Panc1 (cell line): ENCODE measurements at regions not wholly inside any gene's neighbourhood (a gene's known extent, or its start where the extent isn't known, plus 50 kb on each side); places are given as distances from the start of the nearest gene placed in this dataset.
"Not testable (repeated sequence)": the region's sequence is repeated elsewhere in the genome, so short reads cannot be mapped to it uniquely, and the experiment has no call there.

Experiments used
- ATAC-seq: fragments of 200-7000 bp; cut with Tn5 transposase; 2 replicates; pipeline ENCODE4 v1.9.1; 2020; ENCODE audit warnings: mild to moderate bottlenecking, moderate library complexity
- BruUV-seq: library from RNA; stranded (reverse); fragments of 400-500 nt; replicated peaks from 2 replicates; lab custom pipeline; 2021; lab: Mats Ljungman, UMichigan
- CTCF ChIA-PET: fragments of 300-600 bp; sonication (Branson Sonifier 250); formaldehyde crosslinking; loops from one replicate; lab custom pipeline; 2022; ENCODE audit warnings: antibody characterized with exemption; lab: Charles Lee
- POLR2A ChIA-PET: fragments of 300-600 bp; sonication (Branson Sonifier 250); formaldehyde crosslinking; loops from one replicate; lab custom pipeline; 2022; ENCODE audit warnings: antibody characterized with exemption; lab: Charles Lee
- DNase-seq: peaks from one replicate; pipeline ENCODE4 v3.0.0-alpha.2; 2010; ENCODE audit warnings: low read depth, low spot score
- H3K27ac ChIP-seq: 2 replicates; pipeline ENCODE4 v1.5.1; 2011; ENCODE audit warnings: mild to moderate bottlenecking, low read length, inconsistent platforms
- H3K27me3 ChIP-seq: fragments of 200-500 bp; sonication (Bioruptor generic); 2 replicates; pipeline ENCODE4 v1.6.0; 2014; ENCODE audit warnings: low read length, inconsistent platforms; ENCODE audit not compliant: control insufficient read depth, insufficient read depth
- H3K36me3 ChIP-seq: fragments of 200-500 bp; sonication (Bioruptor generic); 2 replicates; pipeline ENCODE4 v1.5.1; 2014; ENCODE audit warnings: inconsistent platforms, mild to moderate bottlenecking, low read length, moderate library complexity; ENCODE audit not compliant: control insufficient read depth, insufficient read depth
- H3K4me1 ChIP-seq: 2 replicates; pipeline ENCODE4 v1.5.1; 2011; ENCODE audit warnings: inconsistent platforms, mild to moderate bottlenecking, low read length, moderate library complexity; ENCODE audit not compliant: control insufficient read depth, insufficient read depth
- H3K4me3 ChIP-seq, 2 experiments: 2 replicates each; pipeline ENCODE4 v1.5.1; 2011 to 2012; ENCODE audit warnings: low read depth in 2 of 2, low read length in 2 of 2, mild to moderate bottlenecking in 2 of 2, inconsistent platforms in 1 of 2, moderate library complexity in 1 of 2
- H3K9me3 ChIP-seq: fragments of 200-500 bp; sonication (Bioruptor generic); 2 replicates; pipeline ENCODE4 v1.5.1; 2014; ENCODE audit warnings: low read depth, mild to moderate bottlenecking, inconsistent platforms, low read length, moderate library complexity; ENCODE audit not compliant: control insufficient read depth, insufficient read depth
- POLR2AphosphoS5 ChIP-seq: IDR thresholded peaks from 2 replicates; pipeline ENCODE4 v1.6.1; 2012; ENCODE audit warnings: mild to moderate bottlenecking, low read depth, low read length, moderate library complexity
- SIN3A ChIP-seq: IDR thresholded peaks from 2 replicates; pipeline ENCODE4 v1.6.1; 2012; ENCODE audit warnings: low read depth, mild to moderate bottlenecking, low read length, moderate library complexity, borderline replicate concordance; ENCODE audit not compliant: insufficient read depth
- TCF7L2 ChIP-seq: IDR thresholded peaks from 2 replicates; pipeline ENCODE4 v1.6.1; 2011; ENCODE audit warnings: mild to moderate bottlenecking, low read depth, low read length, inconsistent platforms
- in situ Hi-C: cut with HindIII; loops from 2 replicates; pipeline ENCODE4 v1.10.0; 2016; ENCODE audit warnings: low sequenced_read_pairs, low pct_unique_long_range_greater_than_20kb
- intact Hi-C: fragments of 100-400 bp; cut with micrococcal nuclease; formaldehyde crosslinking; loops from one replicate; pipeline ENCODE4 v1.10.0; 2022; ENCODE audit not compliant: unreplicated experiment
- TF ChIP-seq, protein P1 (sequence below): fragments of 450-650 bp; IDR thresholded peaks from 2 replicates; pipeline ENCODE4 v1.5.1; 2017; ENCODE audit warnings: mild to moderate bottlenecking
- TF ChIP-seq, protein P2 (sequence below), 2 experiments: IDR thresholded peaks; 2 replicates each; pipeline ENCODE4 v1.6.1; 2011 to 2012; ENCODE audit warnings: low read depth in 2 of 2, control low read depth in 1 of 2, low read length in 1 of 2, mild to moderate bottlenecking in 1 of 2, moderate library complexity in 1 of 2; ENCODE audit not compliant: insufficient read depth in 1 of 2

DNA sequence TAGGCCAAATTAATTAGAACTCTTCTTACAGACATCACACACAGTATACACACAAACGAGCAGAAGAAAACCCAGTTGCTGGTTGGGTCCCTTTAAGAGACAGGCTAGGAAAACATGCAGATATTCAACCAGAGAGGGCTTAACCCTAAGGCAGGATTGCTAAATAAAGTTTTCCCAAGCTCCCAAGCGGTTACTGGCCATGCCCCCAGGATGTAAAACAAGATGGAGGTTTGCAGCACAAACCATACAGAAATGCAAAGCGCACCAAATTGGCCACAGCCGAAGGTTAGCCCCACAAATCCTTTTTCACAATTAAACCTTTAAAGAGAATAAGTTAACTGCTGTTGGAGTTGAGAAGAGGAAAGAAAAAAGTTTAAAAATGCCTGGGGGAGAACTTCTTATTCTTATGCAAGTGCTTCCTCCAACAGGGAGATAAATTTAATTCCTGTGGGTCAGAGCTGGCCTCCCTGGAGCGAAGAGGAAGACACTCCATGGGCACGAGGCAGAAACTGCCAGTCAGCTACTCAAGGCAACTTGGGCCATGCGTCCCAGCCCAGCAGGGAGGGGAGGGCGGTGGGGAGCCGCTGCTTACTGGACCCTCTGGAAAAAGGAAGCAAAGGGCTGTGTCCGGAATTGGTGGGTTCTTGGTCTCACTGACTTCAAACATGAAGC, 167.6 kb upstream of the ARSJ start:
- no peaks in the 10 kb centered on the region for H3K9me3 ChIP-seq
- H3K4me3 ChIP-seq = no peak overlapping the region
- ChIA-PET POLR2A (no interaction called here), CTCF (no interaction called here)
- TF ChIP-seq POLR2AphosphoS5 (no peak), TCF7L2 (no peak), SIN3A (no peak)
- TF ChIP-seq, protein P1, sequence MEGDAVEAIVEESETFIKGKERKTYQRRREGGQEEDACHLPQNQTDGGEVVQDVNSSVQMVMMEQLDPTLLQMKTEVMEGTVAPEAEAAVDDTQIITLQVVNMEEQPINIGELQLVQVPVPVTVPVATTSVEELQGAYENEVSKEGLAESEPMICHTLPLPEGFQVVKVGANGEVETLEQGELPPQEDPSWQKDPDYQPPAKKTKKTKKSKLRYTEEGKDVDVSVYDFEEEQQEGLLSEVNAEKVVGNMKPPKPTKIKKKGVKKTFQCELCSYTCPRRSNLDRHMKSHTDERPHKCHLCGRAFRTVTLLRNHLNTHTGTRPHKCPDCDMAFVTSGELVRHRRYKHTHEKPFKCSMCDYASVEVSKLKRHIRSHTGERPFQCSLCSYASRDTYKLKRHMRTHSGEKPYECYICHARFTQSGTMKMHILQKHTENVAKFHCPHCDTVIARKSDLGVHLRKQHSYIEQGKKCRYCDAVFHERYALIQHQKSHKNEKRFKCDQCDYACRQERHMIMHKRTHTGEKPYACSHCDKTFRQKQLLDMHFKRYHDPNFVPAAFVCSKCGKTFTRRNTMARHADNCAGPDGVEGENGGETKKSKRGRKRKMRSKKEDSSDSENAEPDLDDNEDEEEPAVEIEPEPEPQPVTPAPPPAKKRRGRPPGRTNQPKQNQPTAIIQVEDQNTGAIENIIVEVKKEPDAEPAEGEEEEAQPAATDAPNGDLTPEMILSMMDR = no peak
- TF ChIP-seq, protein P2, sequence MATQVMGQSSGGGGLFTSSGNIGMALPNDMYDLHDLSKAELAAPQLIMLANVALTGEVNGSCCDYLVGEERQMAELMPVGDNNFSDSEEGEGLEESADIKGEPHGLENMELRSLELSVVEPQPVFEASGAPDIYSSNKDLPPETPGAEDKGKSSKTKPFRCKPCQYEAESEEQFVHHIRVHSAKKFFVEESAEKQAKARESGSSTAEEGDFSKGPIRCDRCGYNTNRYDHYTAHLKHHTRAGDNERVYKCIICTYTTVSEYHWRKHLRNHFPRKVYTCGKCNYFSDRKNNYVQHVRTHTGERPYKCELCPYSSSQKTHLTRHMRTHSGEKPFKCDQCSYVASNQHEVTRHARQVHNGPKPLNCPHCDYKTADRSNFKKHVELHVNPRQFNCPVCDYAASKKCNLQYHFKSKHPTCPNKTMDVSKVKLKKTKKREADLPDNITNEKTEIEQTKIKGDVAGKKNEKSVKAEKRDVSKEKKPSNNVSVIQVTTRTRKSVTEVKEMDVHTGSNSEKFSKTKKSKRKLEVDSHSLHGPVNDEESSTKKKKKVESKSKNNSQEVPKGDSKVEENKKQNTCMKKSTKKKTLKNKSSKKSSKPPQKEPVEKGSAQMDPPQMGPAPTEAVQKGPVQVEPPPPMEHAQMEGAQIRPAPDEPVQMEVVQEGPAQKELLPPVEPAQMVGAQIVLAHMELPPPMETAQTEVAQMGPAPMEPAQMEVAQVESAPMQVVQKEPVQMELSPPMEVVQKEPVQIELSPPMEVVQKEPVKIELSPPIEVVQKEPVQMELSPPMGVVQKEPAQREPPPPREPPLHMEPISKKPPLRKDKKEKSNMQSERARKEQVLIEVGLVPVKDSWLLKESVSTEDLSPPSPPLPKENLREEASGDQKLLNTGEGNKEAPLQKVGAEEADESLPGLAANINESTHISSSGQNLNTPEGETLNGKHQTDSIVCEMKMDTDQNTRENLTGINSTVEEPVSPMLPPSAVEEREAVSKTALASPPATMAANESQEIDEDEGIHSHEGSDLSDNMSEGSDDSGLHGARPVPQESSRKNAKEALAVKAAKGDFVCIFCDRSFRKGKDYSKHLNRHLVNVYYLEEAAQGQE (IDR thresholded peaks at IDR 0.05; ENCODE audit: insufficient read depth in 1 of 2, low read depth in 2 of 2, low read length in 1 of 2) = no peak
- no peaks in the 10 kb centered on the region for H3K4me1 ChIP-seq
- H3K27ac ChIP-seq = no peak overlapping the region
- ATAC-seq (no peak), DNase-seq (no peak)
- no peaks in the 10 kb centered on the region for H3K27me3 ChIP-seq
- in situ Hi-C loops (no loop called here), intact Hi-C loops (no loop called here)
- no peaks in the 10 kb centered on the region for H3K36me3 ChIP-seq
- no TSS peak for BruUV-seq

DNA sequence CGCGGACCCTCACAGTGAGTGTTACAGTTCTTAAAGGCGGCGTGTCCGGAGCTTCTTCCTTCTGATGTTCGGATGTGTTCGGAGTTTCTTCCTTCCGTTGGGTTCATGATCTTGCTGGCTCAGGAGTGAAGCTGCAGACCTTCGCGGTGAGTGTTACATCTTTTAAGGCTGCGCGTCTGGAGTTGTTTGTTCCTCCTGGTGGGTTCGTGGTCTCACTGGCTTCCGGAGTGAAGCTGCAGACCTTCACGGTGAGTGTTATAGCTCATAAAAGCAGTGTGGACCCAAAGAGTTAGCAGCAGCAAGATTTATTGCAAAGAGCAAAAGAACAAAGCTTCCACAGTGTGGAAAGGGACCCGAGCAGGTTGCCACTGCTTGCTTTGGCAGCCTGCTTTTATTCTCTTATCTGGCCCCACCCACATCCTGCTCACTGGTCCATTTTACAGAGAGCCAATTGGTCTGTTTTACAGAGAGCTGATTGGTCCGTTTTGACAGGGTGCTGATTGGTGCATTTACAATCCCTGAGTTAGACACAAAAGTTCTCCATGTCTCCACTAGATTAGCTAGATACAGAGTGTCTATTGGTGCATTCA, 168.3 kb upstream of the ARSJ start:
- ATAC-seq, intact Hi-C loops, H3K27me3 ChIP-seq, DNase-seq, BruUV-seq, CTCF ChIA-PET, H3K36me3 ChIP-seq, in situ Hi-C loops, H3K4me3 ChIP-seq, H3K4me1 ChIP-seq, H3K27ac ChIP-seq, POLR2A ChIA-PET, H3K9me3 ChIP-seq: not testable (repeated sequence)

DNA sequence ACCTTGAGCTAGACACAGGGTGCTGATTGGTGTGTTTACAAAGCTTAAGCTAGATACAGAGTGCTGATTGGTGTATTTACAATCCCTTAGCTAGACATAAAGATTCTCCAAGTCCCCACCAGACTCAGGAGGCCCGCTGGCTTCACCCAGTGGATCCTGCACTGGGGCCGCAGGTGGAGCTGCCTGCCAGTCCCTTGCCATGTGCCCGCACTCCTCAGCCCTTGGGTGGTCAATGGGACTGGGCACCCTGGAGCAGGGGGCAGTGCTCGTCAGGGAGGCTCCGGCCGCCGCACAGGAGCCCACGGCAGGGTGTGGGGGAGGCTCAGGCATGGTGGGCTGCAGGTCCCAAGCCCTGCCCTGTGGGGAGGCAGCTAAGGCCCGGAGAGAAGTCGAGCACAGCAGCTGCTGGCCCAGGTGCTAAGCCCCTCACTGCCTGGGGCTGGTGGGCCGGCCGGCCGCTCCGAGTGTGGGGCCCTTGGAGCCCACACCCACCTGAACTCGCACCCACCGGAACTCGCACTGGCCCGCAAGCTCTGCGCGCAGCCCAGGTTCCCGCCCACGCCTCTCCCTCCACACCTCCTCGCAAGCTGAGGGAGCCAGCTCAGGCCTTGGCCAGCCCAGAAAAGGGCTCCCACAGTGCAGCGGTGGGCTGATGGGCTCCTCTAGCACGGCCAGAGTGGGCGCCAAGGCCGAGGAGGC, 169.1 kb upstream of the ARSJ start:
- POLR2A ChIA-PET, BruUV-seq, in situ Hi-C loops, CTCF ChIA-PET, DNase-seq, H3K27me3 ChIP-seq, ATAC-seq, intact Hi-C loops, H3K27ac ChIP-seq, H3K9me3 ChIP-seq, H3K4me1 ChIP-seq, H3K4me3 ChIP-seq, H3K36me3 ChIP-seq: not testable (repeated sequence)
